GM21619 (cell line): ENCODE measurements at regions not wholly inside any gene's neighbourhood (a gene's known extent, or its start where the extent isn't known, plus 50 kb on each side); places are given as distances from the start of the nearest gene placed in this dataset.

ENCODE experiments used
- ATAC-seq: cut with Tn5 transposase; IDR thresholded peaks from one replicate; pipeline ENCODE4 v1.9.1; 2021; ENCODE audit not compliant: unreplicated experiment

GRCh38 chr3:178152988-178153387, 383.2 kb upstream of the KCNMB2 start:
- no peak for ATAC-seq

- ATAC-seq: no peak
These were observed 380.7 kb upstream of the KCNMB2 start for GRCh38 chr3:178155521-178155920.

- ATAC-seq: no peak
These were observed 379.9 kb upstream of the KCNMB2 start for GRCh38 chr3:178156301-178156700.

DNA sequence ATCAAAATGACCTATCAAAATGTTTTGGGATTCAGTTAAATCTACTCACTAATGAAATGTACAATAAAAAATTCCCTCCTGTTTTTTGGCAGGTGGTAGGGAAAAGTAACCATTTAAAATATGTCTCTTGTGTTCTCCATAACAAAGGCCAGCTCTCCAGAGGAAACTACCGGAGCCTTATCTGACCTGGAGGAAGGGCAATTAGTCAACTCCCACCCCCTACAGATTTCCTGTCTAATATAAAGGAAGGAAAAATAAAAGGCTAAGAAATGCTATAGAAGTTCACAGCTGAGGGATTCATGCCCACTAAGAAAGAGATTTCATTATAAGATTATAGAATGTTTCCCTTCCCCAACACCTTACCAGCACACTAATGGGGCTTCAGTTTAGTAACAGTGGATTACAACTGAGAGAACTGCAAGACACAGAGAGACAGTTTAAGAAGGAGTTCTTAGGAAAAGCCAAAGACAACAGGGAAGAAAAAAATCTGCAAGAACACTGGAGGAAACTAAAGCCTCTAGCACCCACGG, 376.5 kb upstream of the KCNMB2 start:
- ATAC-seq: no peak

DNA sequence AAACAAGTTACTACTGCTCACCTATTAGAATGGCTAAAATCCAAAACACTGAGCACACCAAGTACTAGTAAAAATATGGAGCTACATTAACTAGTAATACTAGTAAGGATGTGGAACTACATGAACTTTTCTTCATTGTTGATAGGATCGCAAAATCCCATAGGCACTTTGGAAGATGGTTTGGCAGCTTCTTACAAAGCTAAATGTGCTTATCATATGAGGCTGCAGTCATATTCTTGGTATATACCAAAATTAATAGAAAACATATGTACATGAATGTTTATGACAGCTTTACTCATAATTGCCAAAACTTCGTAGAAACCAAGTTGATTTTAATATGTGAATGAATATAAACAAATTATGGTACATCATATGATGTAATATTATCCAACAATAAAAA, 366.8 kb upstream of the KCNMB2 start:
- ATAC-seq: no peak

- ATAC-seq: no peak
These were observed 365.3 kb upstream of the KCNMB2 start for GRCh38 chr3:178170698-178171535.

DNA sequence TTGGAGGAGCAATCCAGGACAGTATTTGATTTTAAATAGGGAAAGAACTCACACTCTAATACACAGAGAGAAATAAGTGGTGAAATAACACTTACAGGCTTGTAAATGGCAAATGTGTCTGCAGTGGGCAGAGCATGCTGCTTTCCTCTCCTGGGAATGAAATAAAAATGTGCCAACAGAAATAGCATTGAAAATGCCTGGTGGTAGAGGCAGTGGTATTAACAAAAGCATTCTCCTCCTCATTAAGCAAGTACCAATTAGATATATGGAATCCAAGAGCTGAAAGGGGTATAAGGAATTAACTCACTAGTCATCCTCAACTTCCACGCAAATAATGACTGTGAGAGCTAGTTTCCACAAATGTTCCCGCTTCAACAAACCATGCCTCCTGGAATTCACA, 364.1 kb upstream of the KCNMB2 start:
- no peak for ATAC-seq

GRCh38 chr3:178174201-178174915, 361.9 kb upstream of the KCNMB2 start:
- ATAC-seq: no peak

- no peak for ATAC-seq
These were observed 355.1 kb upstream of the KCNMB2 start for GRCh38 chr3:178181088-178181487.

- ATAC-seq: no peak
These were observed 354.5 kb upstream of the KCNMB2 start for GRCh38 chr3:178181784-178182183.

- ATAC-seq: no peak
These were observed 353.9 kb upstream of the KCNMB2 start for GRCh38 chr3:178182337-178182779.

- ATAC-seq: no peak
These were observed 351.4 kb upstream of the KCNMB2 start for GRCh38 chr3:178184833-178185232.

GRCh38 chr3:178186666-178187065, 349.6 kb upstream of the KCNMB2 start:
- ATAC-seq: no peak

DNA sequence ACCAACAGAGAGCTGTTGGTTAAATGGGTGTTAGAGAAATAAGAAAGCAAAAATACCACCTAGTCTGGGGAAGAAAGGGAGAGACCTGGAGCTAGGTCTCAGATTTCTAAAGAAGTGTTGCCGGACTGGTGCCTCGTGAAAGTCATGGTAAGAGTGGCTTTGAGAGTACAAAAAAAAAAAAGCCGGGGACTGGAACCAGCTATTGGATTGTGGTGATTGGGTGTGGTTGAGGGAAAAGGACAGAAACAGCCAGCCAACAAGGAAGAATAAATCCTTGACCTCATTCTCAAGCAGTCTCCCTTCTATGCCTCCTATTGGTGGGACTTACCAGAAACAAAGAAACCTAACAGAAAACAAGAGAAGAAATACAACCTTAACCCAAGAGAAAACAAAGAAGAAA, 346.4 kb upstream of the KCNMB2 start:
- ATAC-seq: no peak

GRCh38 chr3:178193846-178194245, 342.4 kb upstream of the KCNMB2 start:
- ATAC-seq: no peak

GRCh38 chr3:178194539-178194938, 341.7 kb upstream of the KCNMB2 start:
- no peak for ATAC-seq

DNA sequence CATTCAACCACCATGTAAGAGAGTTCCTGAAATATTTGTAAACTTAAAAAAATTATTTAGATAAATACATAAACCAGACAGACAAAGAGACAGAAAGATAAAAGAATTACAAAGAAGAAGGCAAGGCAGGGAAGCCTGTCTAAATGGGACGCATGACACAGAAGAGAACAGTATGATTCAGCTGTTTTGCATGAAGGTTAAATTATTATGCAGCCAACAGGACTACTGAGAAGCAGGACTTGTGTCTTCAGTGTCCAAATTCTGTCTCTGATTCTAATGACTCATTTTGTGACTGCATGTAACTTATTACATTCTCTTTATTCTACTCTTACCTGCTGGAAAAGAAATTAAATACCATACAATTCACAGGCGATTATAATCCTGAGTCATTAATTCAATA, 340.4 kb upstream of the KCNMB2 start:
- ATAC-seq: peak; percentile 98

- no peak for ATAC-seq
These were observed 337.9 kb upstream of the KCNMB2 start for GRCh38 chr3:178198329-178198728.

- ATAC-seq: no peak
These were observed 335.9 kb upstream of the KCNMB2 start for GRCh38 chr3:178200316-178200715.

GRCh38 chr3:178201714-178202113, 334.5 kb upstream of the KCNMB2 start:
- no peak for ATAC-seq

DNA sequence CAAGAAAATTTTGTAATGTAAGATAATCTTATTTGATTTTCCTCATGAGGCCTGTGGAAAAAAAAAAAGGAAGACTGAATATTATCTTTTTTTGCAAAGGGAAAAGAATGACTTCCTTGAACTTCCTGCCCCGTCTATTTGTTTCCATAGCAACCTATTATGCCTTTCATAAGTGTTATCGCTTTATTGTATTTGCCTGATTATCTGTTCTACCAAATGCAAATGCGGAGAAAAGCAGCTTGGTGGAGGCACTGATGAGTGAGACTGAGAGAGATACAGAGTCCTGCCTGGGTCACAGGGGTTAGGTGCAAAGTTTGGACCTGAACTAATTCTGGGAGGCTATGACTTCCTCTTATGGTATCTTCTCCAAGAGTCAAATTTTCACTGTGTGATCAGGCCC, 334.0 kb upstream of the KCNMB2 start:
- ATAC-seq: no peak

DNA sequence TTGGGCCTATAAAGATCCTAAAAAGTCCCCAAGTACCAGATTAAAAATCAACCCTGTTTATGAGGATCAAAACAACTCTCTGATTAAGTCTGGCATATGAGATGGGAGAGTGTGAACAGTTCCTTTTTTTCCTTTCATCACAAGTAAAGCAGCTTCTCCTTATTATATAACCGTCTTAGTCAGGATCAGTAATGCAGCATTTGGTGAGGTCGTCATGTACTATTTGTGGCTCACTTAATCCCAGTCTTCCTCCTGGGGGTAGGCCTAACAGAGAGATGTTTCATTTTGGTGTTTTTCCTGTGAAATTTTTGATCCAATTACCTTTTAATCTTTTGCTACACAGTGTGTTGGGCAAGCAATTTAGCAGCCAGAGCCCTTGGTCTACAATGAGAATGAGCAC, 333.1 kb upstream of the KCNMB2 start:
- no peak for ATAC-seq
